Ureter (tissue), 1 donor: ENCODE measurements at regions not wholly inside any gene's neighbourhood (a gene's known extent, or its start where the extent isn't known, plus 50 kb on each side); places are given as distances from the start of the nearest gene placed in this dataset.

Source experiments
- DNase-seq: peaks from one replicate; pipeline ENCODE4 v3.0.0-alpha.2; 2020; ENCODE audit warnings: low spot score
- donor health status: DM: yes; HTN: yes; CAD: no.

GRCh38 chr10:10776363-10776762 lies 241.3 kb upstream of the CELF2 start:
- DNase-seq: no peak

- DNase-seq: no peak
Measured at GRCh38 chr10:10777279-10777678, 240.4 kb upstream of the CELF2 start.

GRCh38 chr10:10777723-10778122 lies 239.9 kb upstream of the CELF2 start:
- DNase-seq: no peak

- DNase-seq: no peak
Measured at GRCh38 chr10:10778959-10779358, 238.7 kb upstream of the CELF2 start.

- no peak for DNase-seq
Measured at GRCh38 chr10:10779511-10779910, 238.2 kb upstream of the CELF2 start.

- no peak for DNase-seq
Measured at GRCh38 chr10:10780746-10781145, 236.9 kb upstream of the CELF2 start.

GRCh38 chr10:10782603-10783002 lies 235.1 kb upstream of the CELF2 start:
- DNase-seq: no peak

GRCh38 chr10:10785627-10786026 lies 232.0 kb upstream of the CELF2 start:
- no peak for DNase-seq

GRCh38 chr10:10786109-10787090 lies 231.3 kb upstream of the CELF2 start:
- no peak for DNase-seq

- no peak for DNase-seq
Measured at GRCh38 chr10:10787586-10787985, 230.1 kb upstream of the CELF2 start.

- no peak for DNase-seq
Measured at GRCh38 chr10:10788761-10789160, 228.9 kb upstream of the CELF2 start.

GRCh38 chr10:10791869-10792268 lies 225.8 kb upstream of the CELF2 start:
- no peak for DNase-seq

GRCh38 chr10:10792681-10793080 lies 225.0 kb upstream of the CELF2 start:
- no peak for DNase-seq

- no peak for DNase-seq
Measured at GRCh38 chr10:10794046-10794445, 223.6 kb upstream of the CELF2 start.

- DNase-seq: no peak
Measured at GRCh38 chr10:10794791-10795191, 222.9 kb upstream of the CELF2 start.

- no peak for DNase-seq
Measured at GRCh38 chr10:10796061-10796773, 221.5 kb upstream of the CELF2 start.

GRCh38 chr10:10796774-10797415 lies 220.8 kb upstream of the CELF2 start:
- DNase-seq: no peak

- DNase-seq: no peak
Measured at GRCh38 chr10:10797513-10797912, 220.2 kb upstream of the CELF2 start.

- DNase-seq: peak; percentile 45
Measured at GRCh38 chr10:10798102-10798863, 219.4 kb upstream of the CELF2 start.

- no peak for DNase-seq
Measured at GRCh38 chr10:10798864-10799192, 218.8 kb upstream of the CELF2 start.

- no peak for DNase-seq
Measured at GRCh38 chr10:10800961-10801360, 216.7 kb upstream of the CELF2 start.

- DNase-seq: no peak
Measured at GRCh38 chr10:10803278-10803677, 214.4 kb upstream of the CELF2 start.
